Keratinocyte (primary cell): ENCODE measurements at regions not wholly inside any gene's neighbourhood (a gene's known extent, or its start where the extent isn't known, plus 50 kb on each side); places are given as distances from the start of the nearest gene placed in this dataset.
A peak's percentile ranks its signal among the peaks of the same experiment; 100 is the strongest.

Experiments used
- DNase-seq: peaks from one replicate; pipeline ENCODE4 v3.0.0-alpha.2; 2011; ENCODE audit warnings: low read depth, missing footprints, low spot score
- FAIRE-seq: peaks from 2 replicates; lab custom pipeline; 2011; peaks lifted over from hg19 to GRCh38; lab: Jason Lieb, UNC
- H2AFZ ChIP-seq: 2 replicates; pipeline ENCODE4 v1.6.0; 2012; ENCODE audit warnings: low read length, control low read depth, inconsistent platforms; ENCODE audit not compliant: control insufficient read depth
- H3K27ac ChIP-seq: 2 replicates; pipeline ENCODE4 v1.5.1; 2011; ENCODE audit warnings: low read length; ENCODE audit not compliant: control insufficient read depth, insufficient read depth
- H3K27me3 ChIP-seq: 3 replicates; pipeline ENCODE4 v1.6.0; 2011; ENCODE audit warnings: low read length; ENCODE audit not compliant: control insufficient read depth, insufficient read depth; ENCODE audit errors: extremely low read depth
- H3K36me3 ChIP-seq, 2 experiments: 2 replicates in 1 of 2; 3 replicates in 1 of 2; pipeline ENCODE4 v1.5.1; 2011; ENCODE audit warnings: low read length in 2 of 2, mild to moderate bottlenecking in 1 of 2; ENCODE audit not compliant: control insufficient read depth in 2 of 2, insufficient read depth in 2 of 2; ENCODE audit errors: extremely low read depth in 1 of 2
- H3K4me1 ChIP-seq: 3 replicates; pipeline ENCODE4 v1.5.1; 2011; ENCODE audit warnings: low read length; ENCODE audit not compliant: control insufficient read depth, insufficient read depth; ENCODE audit errors: extremely low read depth
- H3K4me2 ChIP-seq: 3 replicates; pipeline ENCODE4 v1.6.0; 2011; ENCODE audit warnings: low read depth, low read length; ENCODE audit not compliant: control insufficient read depth, insufficient read depth; ENCODE audit errors: extremely low read depth
- H3K4me3 ChIP-seq, 3 experiments: fragments of 200-600 bp in 1 of 3; sonication (generic) in 1 of 3; 2 replicates in 2 of 3; 3 replicates in 1 of 3; pipeline ENCODE4 v1.5.1; 2011 to 2016; ENCODE audit warnings: low read length in 3 of 3, mild to moderate bottlenecking in 3 of 3, control low read depth in 2 of 3, inconsistent platforms in 1 of 3, low read depth in 1 of 3, mixed read lengths in 1 of 3, mixed run types in 1 of 3, moderate library complexity in 1 of 3; ENCODE audit not compliant: control insufficient read depth in 2 of 3, insufficient read depth in 2 of 3; ENCODE audit errors: extremely low read depth in 1 of 3
- H3K79me2 ChIP-seq: 2 replicates; pipeline ENCODE4 v1.6.0; 2012; ENCODE audit warnings: low read length; ENCODE audit not compliant: control insufficient read depth, insufficient read depth
- H3K9ac ChIP-seq: 3 replicates; pipeline ENCODE4 v1.6.0; 2011; ENCODE audit warnings: low read length; ENCODE audit not compliant: control insufficient read depth, insufficient read depth; ENCODE audit errors: extremely low read depth
- H3K9me1 ChIP-seq: 3 replicates; pipeline ENCODE4 v1.6.0; 2011; ENCODE audit warnings: low read length; ENCODE audit not compliant: control insufficient read depth, insufficient read depth; ENCODE audit errors: extremely low read depth
- H3K9me3 ChIP-seq: 2 replicates; pipeline ENCODE4 v1.5.1; 2012; ENCODE audit warnings: low read depth, low read length; ENCODE audit not compliant: control insufficient read depth
- H4K20me1 ChIP-seq: 3 replicates; pipeline ENCODE4 v1.6.0; 2011; ENCODE audit warnings: low read length; ENCODE audit not compliant: control insufficient read depth, insufficient read depth; ENCODE audit errors: extremely low read depth
- CTCF ChIP-seq, 3 experiments: IDR thresholded peaks in 1 of 3; conservative IDR thresholded peaks in 1 of 3; optimal IDR thresholded peaks in 1 of 3; 2 replicates in 2 of 3; 3 replicates in 1 of 3; pipeline versions ENCODE3 to v1.5.1; 2011; ENCODE audit warnings: low read length in 3 of 3, mild to moderate bottlenecking in 3 of 3, moderate library complexity in 2 of 3, control low read depth in 1 of 3, inconsistent platforms in 1 of 3; ENCODE audit not compliant: insufficient read depth in 2 of 3; ENCODE audit errors: extremely low read depth in 1 of 3
- EZH2 ChIP-seq: IDR thresholded peaks from one replicate; pipeline ENCODE4 v1.6.1; 2012; ENCODE audit warnings: inconsistent platforms, mild to moderate bottlenecking, low read length, moderate library complexity
- dilution Hi-C: fragments of 300-500 bp; cut with MboI; formaldehyde crosslinking; loops from one replicate; pipeline ENCODE4 v1.7.0; 2020; ENCODE audit warnings: low sequenced_read_pairs; ENCODE audit not compliant: extremely low pct_ligation_motif_present

GRCh38 chr6:126625019-126625418 is 285.1 kb downstream of the CENPW start:
- no peak overlapping the region for H3K9ac ChIP-seq
- H3K4me2 ChIP-seq = no peak overlapping the region
- no peak overlapping the region for H2AFZ ChIP-seq
- H3K4me3 ChIP-seq = no peak overlapping the region
- no peak overlapping the region for H3K27ac ChIP-seq
- H4K20me1 ChIP-seq = no peaks in the 10 kb centered on the region
- H3K36me3 ChIP-seq = no peaks in the 10 kb centered on the region
- DNase-seq (no peak), FAIRE-seq (no peak)
- H3K9me3 ChIP-seq = no peaks in the 10 kb centered on the region
- dilution Hi-C loops = no loop called here
- TF ChIP-seq CTCF (optimal IDR thresholded peaks at IDR 0.05 in 1 of 3, IDR thresholded peaks at IDR 0.05 in 1 of 3, conservative IDR thresholded peaks at IDR 0.05 in 1 of 3; ENCODE audit: extremely low read depth in 1 of 3, insufficient read depth in 2 of 3, low read length in 3 of 3) = no peak
- no peaks in the 10 kb centered on the region for H3K4me1 ChIP-seq
- no peaks in the 10 kb centered on the region for H3K9me1 ChIP-seq
- no peaks in the 10 kb centered on the region for H3K79me2 ChIP-seq
- H3K27me3 ChIP-seq = no peaks in the 10 kb centered on the region

GRCh38 chr6:126628125-126628524 is 288.2 kb downstream of the CENPW start:
- dilution Hi-C loops = no loop called here
- H3K4me1 ChIP-seq = no peaks in the 10 kb centered on the region
- FAIRE-seq = no peak
- DNase-seq = no peak
- no peaks in the 10 kb centered on the region for H3K9me1 ChIP-seq
- TF ChIP-seq CTCF (optimal IDR thresholded peaks at IDR 0.05 in 1 of 3, IDR thresholded peaks at IDR 0.05 in 1 of 3, conservative IDR thresholded peaks at IDR 0.05 in 1 of 3; ENCODE audit: extremely low read depth in 1 of 3, insufficient read depth in 2 of 3, low read length in 3 of 3) (peak in 1 of 3 experiments; percentile 16), EZH2 (no peak)
- no peak overlapping the region for H3K27ac ChIP-seq
- H3K79me2 ChIP-seq = no peaks in the 10 kb centered on the region
- H4K20me1 ChIP-seq = no peaks in the 10 kb centered on the region
- H2AFZ ChIP-seq = no peak overlapping the region
- H3K9ac ChIP-seq = no peak overlapping the region
- no peaks in the 10 kb centered on the region for H3K36me3 ChIP-seq
- H3K27me3 ChIP-seq = no peaks in the 10 kb centered on the region
- H3K4me3 ChIP-seq = no peak overlapping the region
- H3K9me3 ChIP-seq = no peaks in the 10 kb centered on the region
- H3K4me2 ChIP-seq = no peak overlapping the region
